ENCODE measurements at regions not wholly inside any gene's neighbourhood (a gene's known extent, or its start where the extent isn't known, plus 50 kb on each side); places are given as distances from the start of the nearest gene placed in this dataset.

GRCh38 chr3:150149651-150150051, 179.0 kb upstream of the PFN2 start:
- TF ChIP-seq SUZ12 (IDR thresholded peaks at IDR 0.05; ENCODE audit: extremely low read depth, insufficient read depth, insufficient read length), result no peak
- TF ChIP-seq ZNF274 (IDR thresholded peaks at IDR 0.05; ENCODE audit: low read depth, low read length), result no peak

Data from NT2/D1 (cell line).